Right lobe of liver (tissue), 4 donors: ENCODE measurements at regions not wholly inside any gene's neighbourhood (a gene's known extent, or its start where the extent isn't known, plus 50 kb on each side); places are given as distances from the start of the nearest gene placed in this dataset.

Experiments
- POLR2A ChIP-seq: fragments of 450-650 bp; IDR thresholded peaks from one replicate; pipeline ENCODE4 v1.6.1; 2017; ENCODE audit warnings: antibody characterized with exemption, mild to moderate bottlenecking
- TF ChIP-seq, protein P1 (sequence below), 4 donors: fragments of 200-600 bp in 3 of 4; fragments of 450-650 bp in 1 of 4; IDR thresholded peaks; one replicate each; pipeline versions ENCODE4 v1.5.1 to v1.8.0; 2016 to 2022; ENCODE audit warnings: antibody characterized with exemption in 4 of 4, mild to moderate bottlenecking in 2 of 4
- donor health status: DM: no; HTN: no; CAD: no.
- donor health status: DM: no; HTN: no; CAD: no.
- donor health status: DM: no; HTN: yes; CAD: no.

DNA sequence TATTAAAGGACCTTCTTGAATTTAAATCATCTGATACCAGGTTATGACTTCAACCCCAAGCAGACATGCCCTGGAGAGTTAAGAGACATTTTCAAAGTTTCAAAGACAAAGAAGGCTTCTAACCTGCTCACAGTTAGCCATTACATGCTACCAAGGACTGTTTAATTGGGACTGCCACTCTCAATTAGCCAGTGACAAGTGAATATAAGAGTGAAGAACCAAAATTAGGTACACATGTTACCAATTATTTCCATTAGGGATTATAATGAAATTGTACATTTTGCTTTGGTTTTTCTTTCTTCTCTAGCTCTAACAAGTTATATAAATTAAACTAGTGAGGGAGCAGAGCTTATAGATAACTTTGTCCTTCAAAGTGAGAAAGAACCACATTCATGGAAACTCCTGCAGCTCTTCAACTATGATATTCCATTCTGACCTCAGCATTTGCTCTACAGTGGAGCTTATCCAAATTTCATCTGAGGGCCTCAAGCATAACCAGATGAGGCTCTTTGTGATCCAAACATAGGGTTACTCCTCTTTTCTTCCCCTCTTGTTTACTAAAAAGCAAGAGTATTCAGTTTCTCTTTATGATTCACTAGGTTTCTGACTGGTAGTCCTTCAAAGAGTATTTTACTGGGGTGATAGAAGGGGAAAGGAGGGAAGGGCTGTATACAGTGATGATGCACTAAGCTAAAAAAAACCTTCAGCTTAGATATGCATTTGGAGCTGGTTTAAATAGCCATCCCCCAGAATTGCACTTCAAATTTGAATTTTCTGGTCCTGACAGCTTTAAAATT lies 91.3 kb downstream of the DUSP6 start:
- TF ChIP-seq POLR2A, result no peak
- TF ChIP-seq, protein P1, sequence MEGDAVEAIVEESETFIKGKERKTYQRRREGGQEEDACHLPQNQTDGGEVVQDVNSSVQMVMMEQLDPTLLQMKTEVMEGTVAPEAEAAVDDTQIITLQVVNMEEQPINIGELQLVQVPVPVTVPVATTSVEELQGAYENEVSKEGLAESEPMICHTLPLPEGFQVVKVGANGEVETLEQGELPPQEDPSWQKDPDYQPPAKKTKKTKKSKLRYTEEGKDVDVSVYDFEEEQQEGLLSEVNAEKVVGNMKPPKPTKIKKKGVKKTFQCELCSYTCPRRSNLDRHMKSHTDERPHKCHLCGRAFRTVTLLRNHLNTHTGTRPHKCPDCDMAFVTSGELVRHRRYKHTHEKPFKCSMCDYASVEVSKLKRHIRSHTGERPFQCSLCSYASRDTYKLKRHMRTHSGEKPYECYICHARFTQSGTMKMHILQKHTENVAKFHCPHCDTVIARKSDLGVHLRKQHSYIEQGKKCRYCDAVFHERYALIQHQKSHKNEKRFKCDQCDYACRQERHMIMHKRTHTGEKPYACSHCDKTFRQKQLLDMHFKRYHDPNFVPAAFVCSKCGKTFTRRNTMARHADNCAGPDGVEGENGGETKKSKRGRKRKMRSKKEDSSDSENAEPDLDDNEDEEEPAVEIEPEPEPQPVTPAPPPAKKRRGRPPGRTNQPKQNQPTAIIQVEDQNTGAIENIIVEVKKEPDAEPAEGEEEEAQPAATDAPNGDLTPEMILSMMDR (IDR thresholded peaks at IDR 0.05), result no peak
